ENCODE measurements at regions not wholly inside any gene's neighbourhood (a gene's known extent, or its start where the extent isn't known, plus 50 kb on each side); places are given as distances from the start of the nearest gene placed in this dataset.

DNA sequence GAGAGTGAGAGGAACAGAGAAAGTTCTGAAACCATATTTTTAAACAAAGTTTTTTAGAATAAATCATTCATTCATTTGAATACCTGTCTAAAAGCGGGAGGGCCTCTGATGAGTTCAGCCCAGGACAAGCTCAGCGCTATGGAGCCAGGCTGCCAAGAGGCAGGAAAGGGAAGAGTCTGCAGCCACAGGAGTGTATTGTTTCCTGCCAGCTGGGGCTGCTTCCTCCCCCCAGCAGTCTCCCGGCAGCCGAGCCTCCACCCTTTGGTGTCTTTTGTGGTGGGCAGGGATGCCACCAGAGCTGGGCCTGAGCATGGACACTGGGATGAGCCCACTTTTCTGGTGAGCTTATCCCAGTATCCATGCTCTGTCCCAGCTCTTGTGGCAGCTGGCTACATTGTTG is 199.5 kb upstream of the TPRG1 start:
- TF ChIP-seq POLR2AphosphoS5 (IDR thresholded peaks at IDR 0.05) = no peak
- TF ChIP-seq POLR2A (IDR thresholded peaks at IDR 0.05) = no peak
- TF ChIP-seq, protein P1, sequence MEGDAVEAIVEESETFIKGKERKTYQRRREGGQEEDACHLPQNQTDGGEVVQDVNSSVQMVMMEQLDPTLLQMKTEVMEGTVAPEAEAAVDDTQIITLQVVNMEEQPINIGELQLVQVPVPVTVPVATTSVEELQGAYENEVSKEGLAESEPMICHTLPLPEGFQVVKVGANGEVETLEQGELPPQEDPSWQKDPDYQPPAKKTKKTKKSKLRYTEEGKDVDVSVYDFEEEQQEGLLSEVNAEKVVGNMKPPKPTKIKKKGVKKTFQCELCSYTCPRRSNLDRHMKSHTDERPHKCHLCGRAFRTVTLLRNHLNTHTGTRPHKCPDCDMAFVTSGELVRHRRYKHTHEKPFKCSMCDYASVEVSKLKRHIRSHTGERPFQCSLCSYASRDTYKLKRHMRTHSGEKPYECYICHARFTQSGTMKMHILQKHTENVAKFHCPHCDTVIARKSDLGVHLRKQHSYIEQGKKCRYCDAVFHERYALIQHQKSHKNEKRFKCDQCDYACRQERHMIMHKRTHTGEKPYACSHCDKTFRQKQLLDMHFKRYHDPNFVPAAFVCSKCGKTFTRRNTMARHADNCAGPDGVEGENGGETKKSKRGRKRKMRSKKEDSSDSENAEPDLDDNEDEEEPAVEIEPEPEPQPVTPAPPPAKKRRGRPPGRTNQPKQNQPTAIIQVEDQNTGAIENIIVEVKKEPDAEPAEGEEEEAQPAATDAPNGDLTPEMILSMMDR (IDR thresholded peaks at IDR 0.05) = no peak

All from breast epithelium (tissue), 3 donors.